HG02763 (cell line): ENCODE measurements at regions not wholly inside any gene's neighbourhood (a gene's known extent, or its start where the extent isn't known, plus 50 kb on each side); places are given as distances from the start of the nearest gene placed in this dataset.
"Not testable (repeated sequence)": the region's sequence is repeated elsewhere in the genome, so short reads cannot be mapped to it uniquely, and the experiment has no call there.

Experiments
- ATAC-seq: cut with Tn5 transposase; IDR thresholded peaks from one replicate; pipeline ENCODE4 v1.9.1; 2021; ENCODE audit warnings: mild to moderate bottlenecking, moderate library complexity; ENCODE audit not compliant: unreplicated experiment

- no peak for ATAC-seq
Measured at GRCh38 chr6:9083108-9083507, 647.8 kb upstream of the SLC35B3 start.

- ATAC-seq = no peak
Measured at GRCh38 chr6:9066726-9067125, 631.4 kb upstream of the SLC35B3 start.

- no peak for ATAC-seq
Measured at GRCh38 chr6:9064156-9064555, 628.8 kb upstream of the SLC35B3 start.

GRCh38 chr6:9062596-9062995 is 627.3 kb upstream of the SLC35B3 start:
- no peak for ATAC-seq

GRCh38 chr6:9057937-9058336 is 622.6 kb upstream of the SLC35B3 start:
- no peak for ATAC-seq

- no peak for ATAC-seq
Measured at GRCh38 chr6:9056556-9056955, 621.2 kb upstream of the SLC35B3 start.

GRCh38 chr6:9044426-9044825 is 609.1 kb upstream of the SLC35B3 start:
- no peak for ATAC-seq

GRCh38 chr6:9040718-9041117 is 605.4 kb upstream of the SLC35B3 start:
- no peak for ATAC-seq

GRCh38 chr6:9039258-9039657 is 603.9 kb upstream of the SLC35B3 start:
- ATAC-seq = no peak

- ATAC-seq = no peak
Measured at GRCh38 chr6:9028086-9028485, 592.7 kb upstream of the SLC35B3 start.

GRCh38 chr6:9025796-9026394 is 590.5 kb upstream of the SLC35B3 start:
- ATAC-seq = no peak

- ATAC-seq = no peak
Measured at GRCh38 chr6:9025228-9025627, 589.9 kb upstream of the SLC35B3 start.

GRCh38 chr6:9024246-9024645 is 588.9 kb upstream of the SLC35B3 start:
- not testable (repeated sequence) for ATAC-seq

GRCh38 chr6:9020001-9020400 is 584.7 kb upstream of the SLC35B3 start:
- no peak for ATAC-seq

- no peak for ATAC-seq
Measured at GRCh38 chr6:9009931-9010330, 574.6 kb upstream of the SLC35B3 start.

- ATAC-seq = no peak
Measured at GRCh38 chr6:9007027-9007426, 571.7 kb upstream of the SLC35B3 start.

- no peak for ATAC-seq
Measured at GRCh38 chr6:9002833-9003232, 567.5 kb upstream of the SLC35B3 start.

GRCh38 chr6:8995156-8995555 is 559.8 kb upstream of the SLC35B3 start:
- no peak for ATAC-seq

GRCh38 chr6:8993111-8993510 is 557.8 kb upstream of the SLC35B3 start:
- no peak for ATAC-seq

- no peak for ATAC-seq
Measured at GRCh38 chr6:8991844-8992243, 556.5 kb upstream of the SLC35B3 start.

- no peak for ATAC-seq
Measured at GRCh38 chr6:8990075-8990474, 554.7 kb upstream of the SLC35B3 start.

GRCh38 chr6:8983202-8983688 is 547.9 kb upstream of the SLC35B3 start:
- peak; percentile 97 for ATAC-seq

GRCh38 chr6:8982668-8983067 is 547.3 kb upstream of the SLC35B3 start:
- no peak for ATAC-seq
